ENCODE measurements at regions not wholly inside any gene's neighbourhood (a gene's known extent, or its start where the extent isn't known, plus 50 kb on each side); places are given as distances from the start of the nearest gene placed in this dataset.

- H3K4me3 ChIP-seq (ENCODE audit: low read depth, low read length) = no peak overlapping the region
- TF ChIP-seq, protein P1, sequence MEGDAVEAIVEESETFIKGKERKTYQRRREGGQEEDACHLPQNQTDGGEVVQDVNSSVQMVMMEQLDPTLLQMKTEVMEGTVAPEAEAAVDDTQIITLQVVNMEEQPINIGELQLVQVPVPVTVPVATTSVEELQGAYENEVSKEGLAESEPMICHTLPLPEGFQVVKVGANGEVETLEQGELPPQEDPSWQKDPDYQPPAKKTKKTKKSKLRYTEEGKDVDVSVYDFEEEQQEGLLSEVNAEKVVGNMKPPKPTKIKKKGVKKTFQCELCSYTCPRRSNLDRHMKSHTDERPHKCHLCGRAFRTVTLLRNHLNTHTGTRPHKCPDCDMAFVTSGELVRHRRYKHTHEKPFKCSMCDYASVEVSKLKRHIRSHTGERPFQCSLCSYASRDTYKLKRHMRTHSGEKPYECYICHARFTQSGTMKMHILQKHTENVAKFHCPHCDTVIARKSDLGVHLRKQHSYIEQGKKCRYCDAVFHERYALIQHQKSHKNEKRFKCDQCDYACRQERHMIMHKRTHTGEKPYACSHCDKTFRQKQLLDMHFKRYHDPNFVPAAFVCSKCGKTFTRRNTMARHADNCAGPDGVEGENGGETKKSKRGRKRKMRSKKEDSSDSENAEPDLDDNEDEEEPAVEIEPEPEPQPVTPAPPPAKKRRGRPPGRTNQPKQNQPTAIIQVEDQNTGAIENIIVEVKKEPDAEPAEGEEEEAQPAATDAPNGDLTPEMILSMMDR (IDR thresholded peaks at IDR 0.05; ENCODE audit: low read depth, low read length) = no peak
- no peak for DNase-seq (ENCODE audit: low read depth, low spot score)
- in situ Hi-C loops (cut with HindIII; ENCODE audit: low sequenced_read_pairs) = no loop called here
These were observed 92.3 kb upstream of the ATP2B2 start for GRCh38 chr3:10597733-10598132.

GRCh38 chr3:10599017-10599416, 93.6 kb upstream of the ATP2B2 start:
- in situ Hi-C loops (cut with HindIII; ENCODE audit: low sequenced_read_pairs) = no loop called here
- no peak overlapping the region for H3K4me3 ChIP-seq (ENCODE audit: low read depth, low read length)
- no peak for DNase-seq (ENCODE audit: low read depth, low spot score)
- TF ChIP-seq, protein P1 (IDR thresholded peaks at IDR 0.05; ENCODE audit: low read depth, low read length) = no peak

- no peak for DNase-seq (ENCODE audit: low read depth, low spot score)
These were observed 94.1 kb upstream of the ATP2B2 start for GRCh38 chr3:10599444-10599843.

DNA sequence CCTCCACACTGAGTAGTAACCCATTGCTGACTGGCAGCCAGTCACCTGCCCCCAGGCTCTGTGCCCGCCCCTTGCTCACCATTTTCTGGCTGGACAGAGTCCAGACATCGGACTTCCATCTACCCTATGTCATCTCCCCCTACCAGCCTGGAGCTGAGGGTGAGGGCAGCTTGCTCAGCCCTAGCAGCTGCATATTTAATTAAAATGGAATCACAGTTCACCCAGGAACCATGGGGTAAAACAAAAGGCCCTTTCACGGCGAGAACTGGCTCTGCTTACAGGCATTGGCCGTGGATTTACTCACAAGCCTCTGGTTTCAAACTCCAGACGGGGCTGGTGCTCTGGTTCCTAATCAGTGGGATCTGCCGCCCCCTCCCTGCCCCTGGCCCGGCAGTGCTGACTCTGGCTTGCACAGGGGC, 94.9 kb upstream of the ATP2B2 start:
- in situ Hi-C loops (cut with HindIII; ENCODE audit: low sequenced_read_pairs) = no loop called here
- peak; percentile 25 for DNase-seq (ENCODE audit: low read depth, low spot score)
- no peak overlapping the region for H3K4me3 ChIP-seq (ENCODE audit: low read depth, low read length)
- TF ChIP-seq, protein P1 (IDR thresholded peaks at IDR 0.05; ENCODE audit: low read depth, low read length) = no peak

More at GRCh38 chr3:10599444-10599843, 94.1 kb upstream of the ATP2B2 start:
- H3K4me3 ChIP-seq (ENCODE audit: low read depth, low read length) = no peak overlapping the region
- TF ChIP-seq, protein P1 (IDR thresholded peaks at IDR 0.05; ENCODE audit: low read depth, low read length) = no peak
- in situ Hi-C loops (cut with HindIII; ENCODE audit: low sequenced_read_pairs) = no loop called here

DNA sequence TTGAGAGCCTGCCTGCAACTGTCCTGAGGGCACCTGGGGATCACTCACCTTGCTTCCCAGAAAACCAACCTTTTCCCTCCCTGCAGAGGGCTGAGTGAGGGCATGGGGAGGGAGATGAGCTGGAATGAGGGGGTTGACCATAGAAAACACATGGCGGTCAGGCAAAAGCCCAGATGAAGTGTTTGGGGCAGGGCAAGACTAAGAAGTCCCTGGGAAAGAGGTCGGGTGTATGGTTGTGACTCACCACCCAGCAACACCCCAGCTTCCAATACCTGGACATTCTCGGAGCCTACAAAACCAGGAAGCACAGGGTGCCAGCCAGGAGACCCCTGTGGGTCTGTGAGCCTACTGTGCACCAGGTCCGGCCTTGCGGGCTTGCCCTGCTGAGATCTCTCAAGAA, 95.3 kb upstream of the ATP2B2 start:
- TF ChIP-seq, protein P1 (IDR thresholded peaks at IDR 0.05; ENCODE audit: low read depth, low read length) = no peak
- DNase-seq (ENCODE audit: low read depth, low spot score) = peak; percentile 58
- in situ Hi-C loops (cut with HindIII; ENCODE audit: low sequenced_read_pairs) = no loop called here
- H3K4me3 ChIP-seq (ENCODE audit: low read depth, low read length) = no peak overlapping the region

DNA sequence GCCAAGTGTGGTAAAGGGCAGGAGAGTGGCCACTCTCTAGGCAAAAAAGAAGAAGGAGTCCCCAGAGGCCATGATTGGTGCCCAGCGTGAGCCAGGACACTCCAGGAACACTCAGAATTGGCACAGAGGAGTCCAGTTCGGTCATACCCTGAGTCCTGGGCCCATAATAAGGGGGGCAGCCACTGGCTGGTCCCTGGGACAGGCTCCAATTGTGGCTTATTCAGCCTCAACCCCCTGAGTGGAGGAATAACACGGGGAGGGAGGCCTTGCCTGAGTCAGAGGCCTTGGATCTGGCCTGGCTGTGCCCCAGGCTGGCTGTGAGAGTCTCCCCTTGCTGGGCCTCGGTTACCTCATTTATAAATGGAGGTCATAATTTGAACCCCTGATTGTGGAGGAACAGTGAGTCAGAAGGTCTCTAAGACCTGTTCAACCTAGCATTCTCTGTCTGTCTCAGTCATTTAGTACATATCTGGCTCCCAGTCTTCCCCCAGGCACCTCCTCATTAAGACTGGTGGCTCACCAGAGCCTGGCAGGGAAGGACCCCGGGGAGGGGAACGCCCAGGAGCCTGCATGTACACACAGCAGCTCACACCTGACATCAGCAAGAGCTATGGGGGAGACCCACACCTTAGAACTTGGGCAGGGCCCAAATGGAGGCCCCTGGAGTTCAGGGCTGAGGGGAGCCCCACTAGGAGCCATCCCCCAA, 95.9 kb upstream of the ATP2B2 start:
- DNase-seq (ENCODE audit: low read depth, low spot score) = peak; percentile 79
- no peak overlapping the region for H3K4me3 ChIP-seq (ENCODE audit: low read depth, low read length)
- TF ChIP-seq, protein P1 (IDR thresholded peaks at IDR 0.05; ENCODE audit: low read depth, low read length) = no peak
- in situ Hi-C loops (cut with HindIII; ENCODE audit: low sequenced_read_pairs) = no loop called here
